Left ventricle myocardium inferior (tissue), 1 donor: ENCODE measurements at regions not wholly inside any gene's neighbourhood (a gene's known extent, or its start where the extent isn't known, plus 50 kb on each side); places are given as distances from the start of the nearest gene placed in this dataset.

ENCODE experiments used
- DNase-seq: peaks from one replicate; pipeline ENCODE4 v3.0.0-alpha.2; 2020
- H3K27ac ChIP-seq: fragments of 200-600 bp; replicated peaks from 2 replicates; pipeline ENCODE4 v1.8.0; 2021
- H3K27me3 ChIP-seq: fragments of 200-600 bp; 2 replicates; pipeline ENCODE4 v1.8.0; 2021; ENCODE audit warnings: low read depth
- H3K36me3 ChIP-seq: fragments of 200-600 bp; 2 replicates; pipeline ENCODE4 v1.8.0; 2021
- H3K4me1 ChIP-seq: fragments of 200-600 bp; 2 replicates; pipeline ENCODE4 v1.8.0; 2021
- H3K4me3 ChIP-seq: fragments of 200-600 bp; 2 replicates; pipeline ENCODE4 v1.8.0; 2021; ENCODE audit warnings: mild to moderate bottlenecking, moderate library complexity
- H3K9me3 ChIP-seq: fragments of 200-600 bp; replicated peaks from 2 replicates; pipeline ENCODE4 v1.8.0; 2021
- CTCF ChIP-seq: fragments of 200-600 bp; IDR thresholded peaks from 2 replicates; pipeline ENCODE4 v1.8.0; 2021; ENCODE audit warnings: antibody characterized with exemption, mild to moderate bottlenecking, borderline replicate concordance
- intact Hi-C: fragments of 100-400 bp; cut with micrococcal nuclease; formaldehyde crosslinking; loops from one replicate; pipeline ENCODE4 v1.11.0; 2022
- donor health status: DM: no; HTN: yes; CAD: no; lungs with severe emphysema.

DNA sequence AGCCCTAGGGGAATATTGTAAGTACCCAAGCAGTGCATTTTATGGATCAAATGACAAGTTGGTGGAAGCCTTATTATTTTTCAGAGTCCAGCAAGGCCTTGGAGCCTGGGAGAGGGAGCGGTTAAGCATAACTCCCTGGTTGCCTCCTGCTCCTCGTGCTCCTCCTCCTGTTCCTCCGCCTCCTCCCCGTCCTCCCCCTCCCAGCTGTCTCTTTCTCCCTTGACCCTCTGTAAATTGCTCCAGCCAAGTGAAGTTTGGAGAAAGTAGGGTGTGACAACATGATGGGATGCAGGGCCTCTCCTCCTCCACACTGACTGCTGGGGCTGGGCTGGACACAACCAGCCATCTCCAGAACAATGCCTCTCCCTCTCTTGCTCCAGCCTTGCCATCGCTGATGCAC is 586.9 kb downstream of the CCDC171 start:
- H3K9me3 ChIP-seq: no peaks in the 10 kb centered on the region
- H3K4me3 ChIP-seq: no peak overlapping the region
- peaks cover 17% of the 10 kb centered on the region for H3K27me3 ChIP-seq
- intact Hi-C loops: loop anchor here (10.0 kb wide), 1 partner anchor 265 kb away; no protein-coding TSS in a partner anchor
- peak overlapping the region; percentile 68 for H3K27ac ChIP-seq
- DNase-seq: peak; percentile 57
- H3K4me1 ChIP-seq: peaks cover 8% of the 10 kb centered on the region
- TF ChIP-seq CTCF: no peak
- H3K36me3 ChIP-seq: no peaks in the 10 kb centered on the region

- Histone ChIP-seq H3K36me3 (no peaks in the 10 kb centered on the region), H3K9me3 (no peaks in the 10 kb centered on the region), H3K27me3 (no peaks in the 10 kb centered on the region), H3K4me3 (no peak overlapping the region), H3K4me1 (no peaks in the 10 kb centered on the region), H3K27ac (no peak overlapping the region)
- no peak for TF ChIP-seq CTCF
- no peak for DNase-seq
- intact Hi-C loops: no loop called here
Measured at GRCh38 chr9:16143310-16143709, 590.5 kb downstream of the CCDC171 start.

- no peak overlapping the region for H3K4me3 ChIP-seq
- no peaks in the 10 kb centered on the region for H3K9me3 ChIP-seq
- DNase-seq: no peak
- H3K27ac ChIP-seq: no peak overlapping the region
- no peaks in the 10 kb centered on the region for H3K4me1 ChIP-seq
- no peaks in the 10 kb centered on the region for H3K27me3 ChIP-seq
- H3K36me3 ChIP-seq: no peaks in the 10 kb centered on the region
- intact Hi-C loops: no loop called here
- TF ChIP-seq CTCF: no peak
Measured at GRCh38 chr9:16143947-16144890, 591.4 kb downstream of the CCDC171 start.

DNA sequence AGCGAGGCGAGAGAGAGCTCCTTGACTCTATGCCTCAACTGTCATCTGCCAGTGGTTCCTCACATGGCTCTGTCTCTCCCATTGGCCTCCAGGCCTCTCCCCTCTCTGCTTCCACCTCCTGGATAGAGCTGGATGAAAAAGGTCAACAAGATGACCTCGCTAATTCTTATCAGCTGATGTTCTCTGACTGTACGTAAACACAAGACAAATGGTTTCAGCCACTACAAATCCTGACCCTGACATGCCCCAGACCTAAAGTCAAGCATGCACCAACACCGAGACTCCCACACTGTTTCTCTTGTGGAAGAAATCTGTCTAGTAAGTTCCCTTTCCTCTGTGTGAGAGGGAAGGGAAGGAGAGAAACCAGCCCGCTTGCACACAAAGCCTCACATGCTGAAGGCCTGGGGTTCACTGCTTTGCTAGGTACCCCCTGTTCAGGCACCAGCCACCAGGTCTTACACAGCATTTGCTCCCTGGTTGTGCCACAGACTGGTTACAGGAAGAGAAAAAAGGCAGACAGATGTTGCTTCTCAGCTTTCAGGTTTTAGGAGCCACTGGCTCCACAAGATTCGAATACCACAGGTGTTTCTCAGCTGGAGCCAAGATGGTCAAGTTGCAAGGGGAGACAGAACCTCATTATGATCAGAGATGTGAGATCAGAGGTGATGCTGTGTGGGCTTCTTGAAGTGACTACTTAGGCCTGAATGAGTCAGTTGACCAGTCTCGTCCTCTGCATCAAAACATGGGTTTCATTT is 592.5 kb downstream of the CCDC171 start:
- TF ChIP-seq CTCF: no peak
- Histone ChIP-seq H3K4me1 (peaks cover 5% of the 10 kb centered on the region), H3K27me3 (no peaks in the 10 kb centered on the region), H3K27ac (no peak overlapping the region), H3K36me3 (no peaks in the 10 kb centered on the region), H3K9me3 (no peaks in the 10 kb centered on the region), H3K4me3 (no peak overlapping the region)
- intact Hi-C loops: no loop called here
- DNase-seq: no peak

DNA sequence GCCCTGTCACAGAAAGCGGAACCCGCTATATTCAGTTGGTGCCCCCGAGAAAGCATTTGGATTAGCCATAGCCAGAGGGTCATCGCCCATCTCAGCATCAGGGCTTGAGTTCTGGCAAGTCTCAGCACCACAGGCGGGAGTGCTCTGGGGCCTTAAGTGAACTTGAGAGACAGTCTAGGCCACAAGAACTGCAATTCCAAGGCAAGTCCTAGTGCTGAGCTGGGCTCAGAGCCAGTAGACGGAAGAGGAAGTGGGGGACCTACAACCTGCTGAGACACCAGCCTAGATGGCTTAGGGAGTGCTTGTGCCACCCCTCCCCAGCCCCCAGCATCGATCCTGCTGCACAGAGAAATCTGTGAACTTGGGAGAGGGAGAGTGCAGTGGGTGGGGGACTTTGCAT is 594.9 kb downstream of the CCDC171 start:
- no peak overlapping the region for H3K27ac ChIP-seq
- H3K4me1 ChIP-seq: peaks cover 6% of the 10 kb centered on the region
- no peak overlapping the region for H3K4me3 ChIP-seq
- no peaks in the 10 kb centered on the region for H3K27me3 ChIP-seq
- H3K9me3 ChIP-seq: no peaks in the 10 kb centered on the region
- no peak for TF ChIP-seq CTCF
- DNase-seq: no peak
- no peaks in the 10 kb centered on the region for H3K36me3 ChIP-seq
- intact Hi-C loops: no loop called here
